ENCODE measurements at regions not wholly inside any gene's neighbourhood (a gene's known extent, or its start where the extent isn't known, plus 50 kb on each side); places are given as distances from the start of the nearest gene placed in this dataset.

DNA sequence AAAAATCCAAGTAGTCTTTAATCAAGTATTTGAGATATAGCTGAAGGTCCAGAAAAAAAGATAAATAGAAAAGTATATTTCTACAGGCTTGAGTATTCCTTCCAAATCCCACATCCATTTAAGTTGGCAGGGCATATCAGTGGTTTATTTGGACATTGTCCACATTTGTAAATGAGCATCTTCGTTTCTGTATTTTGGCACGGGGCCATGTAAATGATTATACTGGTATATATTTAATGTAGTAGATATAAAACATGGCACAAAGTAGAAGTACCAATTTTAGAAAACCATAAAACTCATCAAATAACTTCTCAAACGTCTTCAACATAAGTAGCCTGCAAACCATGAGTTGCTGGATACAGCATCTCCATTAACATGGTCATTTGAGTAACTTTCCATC lies 437.4 kb upstream of the SOX5 start:
- ChIA-PET POLR2A (no interaction called here), CTCF (no interaction called here)
- H3K36me3 Mint-ChIP-seq (ENCODE audit: low read depth) = no peaks in the 10 kb centered on the region
- H3K4me1 Mint-ChIP-seq (ENCODE audit: low read depth) = no peaks in the 10 kb centered on the region
- H3K4me3 Mint-ChIP-seq = no peak overlapping the region
- intact Hi-C loops (cut with micrococcal nuclease) = no loop called here
- TF ChIP-seq, protein P1, sequence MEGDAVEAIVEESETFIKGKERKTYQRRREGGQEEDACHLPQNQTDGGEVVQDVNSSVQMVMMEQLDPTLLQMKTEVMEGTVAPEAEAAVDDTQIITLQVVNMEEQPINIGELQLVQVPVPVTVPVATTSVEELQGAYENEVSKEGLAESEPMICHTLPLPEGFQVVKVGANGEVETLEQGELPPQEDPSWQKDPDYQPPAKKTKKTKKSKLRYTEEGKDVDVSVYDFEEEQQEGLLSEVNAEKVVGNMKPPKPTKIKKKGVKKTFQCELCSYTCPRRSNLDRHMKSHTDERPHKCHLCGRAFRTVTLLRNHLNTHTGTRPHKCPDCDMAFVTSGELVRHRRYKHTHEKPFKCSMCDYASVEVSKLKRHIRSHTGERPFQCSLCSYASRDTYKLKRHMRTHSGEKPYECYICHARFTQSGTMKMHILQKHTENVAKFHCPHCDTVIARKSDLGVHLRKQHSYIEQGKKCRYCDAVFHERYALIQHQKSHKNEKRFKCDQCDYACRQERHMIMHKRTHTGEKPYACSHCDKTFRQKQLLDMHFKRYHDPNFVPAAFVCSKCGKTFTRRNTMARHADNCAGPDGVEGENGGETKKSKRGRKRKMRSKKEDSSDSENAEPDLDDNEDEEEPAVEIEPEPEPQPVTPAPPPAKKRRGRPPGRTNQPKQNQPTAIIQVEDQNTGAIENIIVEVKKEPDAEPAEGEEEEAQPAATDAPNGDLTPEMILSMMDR (IDR thresholded peaks at IDR 0.05) = no peak
- no peak for DNase-seq
- no peak for ATAC-seq
- H3K9me3 Mint-ChIP-seq = peaks cover 5% of the 10 kb centered on the region
- H3K27me3 Mint-ChIP-seq = no peaks in the 10 kb centered on the region
- no peak overlapping the region for H3K27ac Mint-ChIP-seq

DNA sequence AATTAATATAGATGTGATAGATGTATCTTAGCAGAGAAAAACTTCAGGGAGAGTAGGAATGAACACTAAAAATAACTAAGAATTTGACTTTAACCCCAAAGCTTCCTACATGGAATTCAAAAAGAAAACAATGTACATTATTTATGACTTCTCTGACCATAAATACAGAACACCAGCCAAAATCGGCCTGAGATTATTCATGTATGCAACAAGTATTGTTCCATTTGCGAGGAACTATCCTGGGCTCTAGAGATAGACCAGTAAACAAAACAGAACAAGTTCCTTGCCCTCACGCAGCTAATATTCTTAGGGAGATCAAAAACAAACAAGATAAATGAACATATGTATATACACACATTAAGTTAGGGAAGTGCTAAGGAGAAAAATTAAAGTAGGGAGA lies 432.3 kb upstream of the SOX5 start:
- H3K4me1 Mint-ChIP-seq (ENCODE audit: low read depth) = no peaks in the 10 kb centered on the region
- no peak overlapping the region for H3K27ac Mint-ChIP-seq
- ATAC-seq (no peak), DNase-seq (no peak)
- intact Hi-C loops (cut with micrococcal nuclease) = no loop called here
- ChIA-PET POLR2A (no interaction called here), CTCF (no interaction called here)
- no peaks in the 10 kb centered on the region for H3K36me3 Mint-ChIP-seq (ENCODE audit: low read depth)
- no peak overlapping the region for H3K4me3 Mint-ChIP-seq
- TF ChIP-seq, protein P1 (IDR thresholded peaks at IDR 0.05) = no peak
- H3K27me3 Mint-ChIP-seq = no peaks in the 10 kb centered on the region
- peaks cover 2% of the 10 kb centered on the region for H3K9me3 Mint-ChIP-seq

DNA sequence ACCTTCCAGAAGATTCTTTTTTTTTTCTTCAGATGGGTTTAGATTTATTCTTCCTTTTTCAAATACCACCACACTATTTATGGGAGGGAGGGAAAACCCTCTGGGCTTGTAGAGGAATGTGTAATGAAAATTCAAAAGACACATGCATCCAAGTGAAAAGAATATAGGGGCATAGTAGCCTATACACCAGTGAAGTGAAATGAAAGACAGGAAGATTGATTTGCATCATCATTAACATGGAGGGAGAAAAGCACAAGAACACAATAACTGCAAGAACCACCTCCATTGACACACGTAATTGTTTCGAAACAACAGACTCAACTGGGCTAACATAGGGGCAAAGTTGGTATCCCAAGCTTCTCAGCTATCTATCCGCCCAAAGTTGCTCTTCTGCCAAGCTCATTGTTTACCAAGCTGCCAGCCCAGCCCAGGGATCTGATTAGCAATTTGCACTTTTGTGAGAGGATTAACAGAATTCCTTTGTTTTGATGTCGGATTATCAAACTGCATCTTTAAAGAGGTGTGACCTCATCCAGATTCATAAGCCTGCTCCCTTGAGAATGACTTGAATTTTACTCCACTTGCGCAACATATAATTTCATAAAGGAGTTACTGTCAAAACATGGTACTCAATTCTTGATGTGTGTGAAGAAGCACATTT lies 430.5 kb upstream of the SOX5 start:
- DNase-seq = no peak
- TF ChIP-seq, protein P1 (IDR thresholded peaks at IDR 0.05) = no peak
- no peak overlapping the region for H3K27ac Mint-ChIP-seq
- POLR2A ChIA-PET = no interaction called here
- ATAC-seq = no peak
- CTCF ChIA-PET = no interaction called here
- H3K36me3 Mint-ChIP-seq (ENCODE audit: low read depth) = no peaks in the 10 kb centered on the region
- intact Hi-C loops (cut with micrococcal nuclease) = no loop called here
- H3K4me3 Mint-ChIP-seq = no peak overlapping the region
- peaks cover 2% of the 10 kb centered on the region for H3K9me3 Mint-ChIP-seq
- no peaks in the 10 kb centered on the region for H3K4me1 Mint-ChIP-seq (ENCODE audit: low read depth)
- no peaks in the 10 kb centered on the region for H3K27me3 Mint-ChIP-seq

DNA sequence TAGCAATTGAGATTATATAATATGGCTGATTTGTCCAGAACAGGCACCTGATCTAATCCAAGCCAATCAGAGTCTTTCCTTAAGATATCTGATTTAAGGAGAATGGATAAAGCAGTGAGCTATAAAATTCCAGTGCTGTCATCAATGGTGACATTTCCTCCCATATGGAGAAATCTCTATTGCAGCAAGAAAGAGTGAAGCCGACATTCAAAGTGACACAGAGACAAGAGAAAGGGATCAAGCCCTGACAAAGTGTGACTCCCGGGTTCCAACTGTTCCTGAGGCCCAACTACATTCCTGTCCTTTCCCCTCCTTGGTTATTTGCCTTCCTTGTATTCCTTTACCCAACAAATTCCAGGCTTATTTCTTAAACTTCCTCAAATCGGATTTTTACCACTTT lies 430.0 kb upstream of the SOX5 start:
- Mint-ChIP-seq H3K27ac (no peak overlapping the region), H3K4me3 (no peak overlapping the region), H3K4me1 (ENCODE audit: low read depth) (no peaks in the 10 kb centered on the region), H3K9me3 (peaks cover 2% of the 10 kb centered on the region), H3K36me3 (ENCODE audit: low read depth) (no peaks in the 10 kb centered on the region), H3K27me3 (no peaks in the 10 kb centered on the region)
- ChIA-PET POLR2A (no interaction called here), CTCF (no interaction called here)
- ATAC-seq = no peak
- no peak for DNase-seq
- intact Hi-C loops (cut with micrococcal nuclease) = no loop called here
- TF ChIP-seq, protein P1 (IDR thresholded peaks at IDR 0.05) = no peak

DNA sequence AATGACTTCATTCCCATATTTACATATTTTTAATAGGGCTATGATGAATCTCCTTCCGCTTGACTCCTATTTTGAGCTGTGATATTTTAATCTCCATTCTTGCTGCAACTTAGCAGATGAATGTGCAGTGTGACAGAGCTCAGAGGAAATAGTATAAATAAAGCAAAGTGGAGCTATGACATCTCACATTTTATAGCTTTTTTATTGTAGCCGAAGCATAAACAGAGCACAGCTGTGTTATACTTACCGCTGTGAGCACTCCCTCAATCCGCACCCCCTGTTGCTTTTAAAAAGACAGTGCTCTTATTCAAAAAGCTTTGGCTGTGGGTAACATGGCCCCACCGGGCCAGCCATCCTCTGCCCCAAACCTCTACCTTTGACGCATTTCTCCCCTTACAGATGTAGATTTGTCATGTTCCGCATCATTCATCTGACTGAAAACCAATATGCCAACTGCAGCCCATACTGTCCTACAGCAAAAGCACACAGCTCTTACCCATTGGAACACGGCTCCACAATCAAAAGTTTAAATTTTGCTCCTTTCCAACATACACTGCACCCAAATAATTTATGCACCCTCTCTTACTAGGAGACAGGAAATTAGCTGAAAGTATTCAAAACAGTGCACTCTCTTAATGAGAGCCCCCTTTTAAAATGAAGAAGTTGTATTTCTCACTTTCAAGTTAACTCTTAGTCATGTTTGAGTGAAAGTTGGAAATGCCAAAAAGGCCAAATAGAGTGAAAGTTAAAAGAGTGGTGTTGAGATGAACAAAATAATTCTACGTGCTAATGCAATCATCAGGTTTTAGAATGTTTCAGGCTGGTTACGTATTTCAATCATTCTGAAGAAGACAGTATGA lies 429.3 kb upstream of the SOX5 start:
- Mint-ChIP-seq H3K36me3 (ENCODE audit: low read depth) (no peaks in the 10 kb centered on the region), H3K27me3 (no peaks in the 10 kb centered on the region), H3K27ac (no peak overlapping the region), H3K4me3 (no peak overlapping the region), H3K9me3 (no peaks in the 10 kb centered on the region), H3K4me1 (ENCODE audit: low read depth) (no peaks in the 10 kb centered on the region)
- CTCF ChIA-PET = interaction anchor here (1.2 kb wide), 1 partner anchor 41 kb away, joined by 3 read pairs; no protein-coding TSS in a partner anchor
- DNase-seq (no peak), ATAC-seq (no peak)
- POLR2A ChIA-PET = no interaction called here
- TF ChIP-seq, protein P1 (IDR thresholded peaks at IDR 0.05) = no peak
- intact Hi-C loops (cut with micrococcal nuclease) = no loop called here
